HepG2 (cell line): ENCODE measurements at regions not wholly inside any gene's neighbourhood (a gene's known extent, or its start where the extent isn't known, plus 50 kb on each side); places are given as distances from the start of the nearest gene placed in this dataset.

Source experiments
- ATAC-seq: fragments of 200-7000 bp; cut with Tn5 transposase; 3 replicates; pipeline ENCODE4 v1.9.1; 2020; ENCODE audit warnings: mild to moderate bottlenecking, moderate library complexity
- BruUV-seq: library from RNA; stranded (reverse); fragments of 400-500 nt; replicated peaks from 2 replicates; lab custom pipeline; 2021; lab: Mats Ljungman, UMichigan
- CTCF ChIA-PET: fragments of 300-600 bp; formaldehyde crosslinking; extraction: SDS; loops from one replicate; lab custom pipeline; 2021; ENCODE audit warnings: low total read pairs, inconsistent platforms, low intra/inter-chr PET ratio; lab: Yijun Ruan, JAX
- POLR2A ChIA-PET: fragments of 350-600 bp; sonication (Branson Sonifier 250); formaldehyde crosslinking; loops from one replicate; lab custom pipeline; 2020; ENCODE audit warnings: antibody characterized with exemption, inconsistent platforms; lab: Yijun Ruan, JAX
- DNase-seq: peaks from one replicate; pipeline ENCODE4 v3.0.0-alpha.2; 2015; ENCODE audit warnings: low spot score
- FAIRE-seq: peaks from 3 replicates; lab custom pipeline; 2011; peaks lifted over from hg19 to GRCh38; lab: Jason Lieb, UNC
- H2AFZ ChIP-seq: one replicate; pipeline ENCODE4 v1.6.1; 2011; ENCODE audit warnings: low read length, inconsistent platforms
- H3K27ac ChIP-seq: fragments of 300-600 bp; 3 replicates; pipeline ENCODE4 v1.8.0; 2011; ENCODE audit warnings: mixed run types, mild to moderate bottlenecking, mixed read lengths, low read length, inconsistent platforms; ENCODE audit not compliant: insufficient read depth; ENCODE audit errors: extremely low read length
- H3K27me3 ChIP-seq, 2 experiments: fragments of 200-600 bp in 1 of 2; 2 replicates in 1 of 2; 3 replicates in 1 of 2; pipeline versions ENCODE4 v1.6.0 to v1.8.0; 2011; ENCODE audit warnings: low read length in 2 of 2, mild to moderate bottlenecking in 2 of 2, moderate library complexity in 2 of 2, inconsistent platforms in 1 of 2; ENCODE audit not compliant: insufficient read depth in 2 of 2, control insufficient read depth in 1 of 2
- H3K36me3 ChIP-seq, 2 experiments: fragments of 200-600 bp in 1 of 2; replicated peaks in 1 of 2; 2 replicates in 1 of 2; 3 replicates in 1 of 2; pipeline versions ENCODE4 v1.5.1 to v1.8.0; 2011; ENCODE audit warnings: low read length in 2 of 2, inconsistent platforms in 1 of 2; ENCODE audit not compliant: insufficient read depth in 2 of 2, control insufficient read depth in 1 of 2
- H3K4me1 ChIP-seq: 2 replicates; pipeline ENCODE4 v1.5.1; 2012; ENCODE audit warnings: low read length, inconsistent platforms; ENCODE audit not compliant: insufficient read depth
- H3K4me2 ChIP-seq: 2 replicates; pipeline ENCODE4 v1.6.0; 2011; ENCODE audit warnings: low read depth, low read length, inconsistent platforms
- H3K4me3 ChIP-seq, 3 experiments: fragments of 200-600 bp in 1 of 3; sonication (generic), shearing (Covaris generic) in 1 of 3; replicated peaks in 1 of 3; 2 replicates each; pipeline ENCODE4 v1.5.1; 2011 to 2016; ENCODE audit warnings: low read length in 3 of 3, inconsistent platforms in 2 of 3, low read depth in 2 of 3, mild to moderate bottlenecking in 2 of 3, control low read depth in 1 of 3, mixed read lengths in 1 of 3; ENCODE audit not compliant: insufficient read depth in 1 of 3
- H3K79me2 ChIP-seq: one replicate; pipeline ENCODE4 v1.6.1; 2011; ENCODE audit warnings: low read length, inconsistent platforms; ENCODE audit not compliant: insufficient read depth
- H3K9ac ChIP-seq: 2 replicates; pipeline ENCODE4 v1.6.0; 2011; ENCODE audit warnings: mild to moderate bottlenecking, low read depth, low read length, inconsistent platforms; ENCODE audit not compliant: insufficient read depth
- H3K9me3 ChIP-seq: 2 replicates; pipeline ENCODE4 v1.5.1; 2012; ENCODE audit warnings: mild to moderate bottlenecking, low read length
- H4K20me1 ChIP-seq: 2 replicates; pipeline ENCODE4 v1.6.0; 2011; ENCODE audit warnings: inconsistent platforms, mild to moderate bottlenecking, low read length, moderate library complexity; ENCODE audit not compliant: insufficient read depth
- ARID5B ChIP-seq: IDR thresholded peaks from 2 replicates; pipeline ENCODE4 v1.4.0; 2020; ENCODE audit warnings: mild to moderate bottlenecking, missing genetic modification reagents
- ASH2L ChIP-seq: fragments of 300-600, 200-600 bp; sonication (generic); IDR thresholded peaks from 2 replicates; pipeline ENCODE4 v1.7.0; 2017; ENCODE audit warnings: low read depth, mild to moderate bottlenecking, moderate library complexity, mixed read lengths, low read length; ENCODE audit not compliant: insufficient read length
- E2F5 ChIP-seq: sonication (generic); formaldehyde crosslinking; conservative IDR thresholded peaks from 2 replicates; pipeline ENCODE4 v1.4.0; 2020; ENCODE audit warnings: missing genetic modification reagents
- GMEB1 ChIP-seq: sonication (generic); formaldehyde crosslinking; IDR thresholded peaks from 2 replicates; pipeline ENCODE4 v1.5.1; 2020; ENCODE audit warnings: missing genetic modification reagents, mild to moderate bottlenecking, borderline replicate concordance
- GTF2F1 ChIP-seq: fragments of 150-350 bp; IDR thresholded peaks from 2 replicates; pipeline ENCODE4 v1.6.1; 2014; ENCODE audit warnings: low read length
- NRL ChIP-seq: sonication (generic); formaldehyde crosslinking; IDR thresholded peaks from 2 replicates; pipeline ENCODE4 v1.5.0; 2020; ENCODE audit warnings: missing genetic modification reagents, mild to moderate bottlenecking, moderate library complexity, borderline replicate concordance
- RFX1 ChIP-seq: fragments of 450-650 bp; IDR thresholded peaks from 2 replicates; pipeline ENCODE4 v1.6.1; 2017
- YEATS4 ChIP-seq: sonication (generic); formaldehyde crosslinking; IDR thresholded peaks from 2 replicates; pipeline ENCODE4 v1.4.0; 2020; ENCODE audit warnings: missing genetic modification reagents, borderline replicate concordance
- ZNF292 ChIP-seq: sonication (generic); formaldehyde crosslinking; IDR thresholded peaks from 2 replicates; pipeline ENCODE4 v1.8.1; 2022; ENCODE audit warnings: mild to moderate bottlenecking, low read depth, missing genetic modification reagents, borderline replicate concordance
- ZNF362 ChIP-seq: sonication (generic); formaldehyde crosslinking; IDR thresholded peaks from 2 replicates; pipeline ENCODE4 v1.4.0; 2020; ENCODE audit warnings: missing genetic modification reagents, mild to moderate bottlenecking, borderline replicate concordance
- ZNF770 ChIP-seq: sonication (generic); formaldehyde crosslinking; IDR thresholded peaks from 2 replicates; pipeline ENCODE4 v1.5.0; 2020; ENCODE audit warnings: mild to moderate bottlenecking, missing genetic modification reagents
- WGBS: methylation state at CpG from one replicate; pipeline ENCODE4 v1.1.6; 2017; ENCODE audit warnings: low lambda C conversion rate; 5-methylcytosine and 5-hydroxymethylcytosine counted together
- in situ Hi-C: cut with HindIII; loops from 2 replicates; pipeline ENCODE4 v1.10.0; 2017; ENCODE audit warnings: low pct_unique_long_range_greater_than_20kb; ENCODE audit not compliant: extremely low pct_ligation_motif_present
- intact Hi-C: fragments of 100-400 bp; cut with micrococcal nuclease; formaldehyde crosslinking; loops from one replicate; pipeline ENCODE4 v1.10.0; 2022; ENCODE audit not compliant: unreplicated experiment

- Histone ChIP-seq H3K27ac (no peak overlapping the region), H3K79me2 (no peaks in the 10 kb centered on the region), H3K9ac (no peak overlapping the region), H3K4me2 (no peak overlapping the region), H3K36me3 (no peaks in the 10 kb centered on the region), H2AFZ (no peak overlapping the region), H3K9me3 (no peaks in the 10 kb centered on the region), H4K20me1 (no peaks in the 10 kb centered on the region), H3K27me3 (no peaks in the 10 kb centered on the region), H3K4me1 (no peaks in the 10 kb centered on the region), H3K4me3 (no peak overlapping the region)
- ChIA-PET CTCF (no interaction called here), POLR2A (no interaction called here)
- no peak for FAIRE-seq
- 0% methylated on average over 2 of the region's 2 CpGs for WGBS
- no peak for DNase-seq
- in situ Hi-C loops (no loop called here), intact Hi-C loops (no loop called here)
- no peak for ATAC-seq
- no peak for TF ChIP-seq GMEB1 (CRISPR knock-in tag)
- no peak for TF ChIP-seq ASH2L
- no peak for TF ChIP-seq E2F5 (CRISPR knock-in tag)
- TF ChIP-seq ZNF292, result no peak
- TF ChIP-seq ARID5B (CRISPR knock-in tag), result no peak
- TF ChIP-seq GTF2F1, result no peak
- TF ChIP-seq YEATS4 (CRISPR knock-in tag), result no peak
- TF ChIP-seq RFX1, result no peak
- TF ChIP-seq ZNF362, result no peak
- no peak for TF ChIP-seq NRL (CRISPR knock-in tag)
- TF ChIP-seq ZNF770 (CRISPR knock-in tag), result no peak
- no TSS peak for BruUV-seq
These were observed 343.8 kb upstream of the ANO3 start for GRCh38 chr11:25988178-25988577.
